ENCODE measurements at regions not wholly inside any gene's neighbourhood (a gene's known extent, or its start where the extent isn't known, plus 50 kb on each side); places are given as distances from the start of the nearest gene placed in this dataset.

DNA sequence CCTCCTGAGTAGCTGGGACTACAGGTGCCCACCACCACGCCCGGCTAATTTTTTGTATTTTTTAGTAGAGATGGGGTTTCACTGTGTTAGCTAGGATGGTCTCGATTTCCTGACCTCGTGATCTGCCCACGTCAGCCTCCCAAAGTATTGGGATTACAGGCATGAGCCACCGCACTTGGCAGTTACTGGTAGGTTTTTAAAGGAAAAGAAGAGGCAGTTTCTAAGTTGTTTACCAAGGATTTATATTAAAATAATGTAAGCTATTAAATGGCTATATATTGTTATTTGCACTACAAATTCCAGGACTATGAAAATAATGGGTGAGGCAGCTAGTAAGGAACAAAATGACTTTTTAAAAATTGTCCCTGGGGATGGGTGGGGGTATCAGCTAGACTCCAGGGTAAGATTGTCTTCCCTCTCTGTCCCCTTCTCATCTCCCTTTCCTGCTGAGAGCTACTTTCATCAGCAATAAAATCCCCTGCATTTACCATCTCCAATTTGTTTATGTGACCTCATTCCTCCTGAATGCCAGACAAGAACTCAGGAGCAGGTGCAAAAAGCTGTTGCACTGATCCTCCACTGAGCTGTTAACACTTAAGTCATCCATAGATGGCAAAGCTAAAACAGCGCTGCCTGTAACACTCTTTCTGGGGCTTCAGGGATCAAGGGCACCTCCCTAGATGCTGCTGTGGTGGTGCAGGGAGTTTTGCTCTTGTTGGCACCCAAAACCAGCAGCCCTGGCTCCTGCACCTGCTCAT is 165.2 kb downstream of the ZPLD1 start:
- no peak for DNase-seq (ENCODE audit: low spot score)

DNA sequence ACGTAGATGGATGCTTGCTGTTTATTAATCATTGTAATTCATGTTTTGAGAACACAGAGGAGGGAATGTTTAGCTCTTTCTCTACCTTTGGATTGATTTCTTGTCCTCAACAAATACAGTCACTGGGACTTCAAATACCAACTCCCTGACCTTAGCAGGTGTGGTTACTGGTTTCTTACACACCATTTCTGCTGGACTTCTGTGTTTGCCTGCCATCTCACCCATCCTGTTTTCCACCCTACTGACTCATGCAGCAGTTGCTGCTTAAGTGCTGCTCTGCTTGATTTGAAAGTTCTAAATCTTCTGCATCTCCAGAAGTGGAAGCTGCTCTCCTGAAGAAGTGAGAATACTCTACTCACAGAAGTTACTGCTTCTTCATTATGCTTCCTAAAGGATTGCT is 170.3 kb downstream of the ZPLD1 start:
- DNase-seq (ENCODE audit: low spot score) = no peak

- no peak for DNase-seq (ENCODE audit: low spot score)
These were observed 174.1 kb downstream of the ZPLD1 start for GRCh38 chr3:102608875-102609274.

- DNase-seq (ENCODE audit: low spot score) = no peak
These were observed 179.3 kb downstream of the ZPLD1 start for GRCh38 chr3:102614021-102614569.

GRCh38 chr3:102614585-102614984 is 179.8 kb downstream of the ZPLD1 start:
- DNase-seq (ENCODE audit: low spot score) = no peak

DNA sequence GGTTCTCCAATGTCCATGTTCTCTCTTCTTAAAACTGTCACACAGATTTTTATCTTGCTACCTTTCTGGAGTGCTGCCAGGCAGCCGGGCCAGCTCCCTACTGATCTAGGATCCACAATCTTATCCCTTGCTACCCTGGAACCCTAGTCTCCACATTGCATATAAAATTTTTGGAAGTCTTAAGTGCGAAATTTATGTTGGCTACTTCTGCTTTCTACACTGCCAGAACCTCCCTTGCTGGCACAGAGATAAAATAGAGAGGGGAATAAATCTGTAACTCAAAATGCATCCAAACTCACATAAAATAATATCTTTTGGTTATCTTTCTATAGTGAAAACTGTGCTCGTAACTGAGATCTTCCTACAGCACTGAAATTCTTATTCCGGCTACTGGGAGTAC is 182.6 kb downstream of the ZPLD1 start:
- DNase-seq (ENCODE audit: low spot score) = no peak

GRCh38 chr3:102619361-102619760 is 184.5 kb downstream of the ZPLD1 start:
- DNase-seq (ENCODE audit: low spot score) = no peak

GRCh38 chr3:102629943-102630342 is 195.1 kb downstream of the ZPLD1 start:
- no peak for DNase-seq (ENCODE audit: low spot score)

GRCh38 chr3:102630531-102630930 is 195.7 kb downstream of the ZPLD1 start:
- DNase-seq (ENCODE audit: low spot score) = no peak

- DNase-seq (ENCODE audit: low spot score) = no peak
These were observed 208.7 kb downstream of the ZPLD1 start for GRCh38 chr3:102643546-102643945.

DNA sequence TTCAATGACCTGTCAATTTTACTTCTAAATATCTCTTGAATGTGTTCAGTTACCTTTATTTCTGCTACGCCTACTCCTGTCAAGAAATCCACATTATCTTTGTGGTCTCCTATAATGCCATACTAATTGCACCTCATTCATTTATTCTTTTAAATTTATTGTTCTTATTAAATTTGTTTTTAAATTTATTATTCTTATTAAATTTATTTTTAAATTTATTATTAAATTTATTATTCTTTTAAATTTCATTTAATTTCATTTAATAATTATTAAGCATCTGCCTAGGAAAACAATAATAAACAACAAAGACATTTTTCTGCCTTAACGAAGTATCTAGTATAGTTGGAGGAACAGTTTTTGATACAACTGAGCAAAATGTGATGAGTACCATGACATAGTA is 211.7 kb downstream of the ZPLD1 start:
- no peak for DNase-seq (ENCODE audit: low spot score)

- no peak for DNase-seq (ENCODE audit: low spot score)
These were observed 225.8 kb downstream of the ZPLD1 start for GRCh38 chr3:102660653-102661052.

- no peak for DNase-seq (ENCODE audit: low spot score)
These were observed 227.1 kb downstream of the ZPLD1 start for GRCh38 chr3:102661707-102662497.

GRCh38 chr3:102662498-102662772 is 227.6 kb downstream of the ZPLD1 start:
- no peak for DNase-seq (ENCODE audit: low spot score)

DNA sequence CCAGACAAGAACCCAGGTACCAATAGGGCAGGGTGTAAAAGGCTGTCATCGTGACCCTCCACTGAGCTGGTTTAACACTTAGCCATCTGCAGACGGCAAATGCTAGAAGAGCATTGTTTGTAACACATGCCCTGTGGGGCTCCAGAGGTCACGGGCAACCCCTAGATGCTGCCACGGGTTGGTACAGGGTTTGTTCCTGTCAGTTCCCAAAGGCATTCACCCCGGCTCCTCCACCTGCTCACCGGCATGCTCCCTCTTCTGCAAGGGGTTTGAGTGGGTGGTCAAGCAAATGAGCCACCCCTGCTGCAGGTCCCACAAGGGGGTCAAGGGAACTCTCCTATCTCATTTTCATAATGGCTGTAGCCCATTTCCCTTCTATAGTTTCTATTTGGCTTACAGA is 229.3 kb downstream of the ZPLD1 start:
- DNase-seq (ENCODE audit: low spot score) = no peak

GRCh38 chr3:102665183-102665582 is 230.4 kb downstream of the ZPLD1 start:
- DNase-seq (ENCODE audit: low spot score) = no peak

GRCh38 chr3:102668247-102668646 is 233.4 kb downstream of the ZPLD1 start:
- no peak for DNase-seq (ENCODE audit: low spot score)

GRCh38 chr3:102670986-102671385 is 236.2 kb downstream of the ZPLD1 start:
- DNase-seq (ENCODE audit: low spot score) = no peak

DNA sequence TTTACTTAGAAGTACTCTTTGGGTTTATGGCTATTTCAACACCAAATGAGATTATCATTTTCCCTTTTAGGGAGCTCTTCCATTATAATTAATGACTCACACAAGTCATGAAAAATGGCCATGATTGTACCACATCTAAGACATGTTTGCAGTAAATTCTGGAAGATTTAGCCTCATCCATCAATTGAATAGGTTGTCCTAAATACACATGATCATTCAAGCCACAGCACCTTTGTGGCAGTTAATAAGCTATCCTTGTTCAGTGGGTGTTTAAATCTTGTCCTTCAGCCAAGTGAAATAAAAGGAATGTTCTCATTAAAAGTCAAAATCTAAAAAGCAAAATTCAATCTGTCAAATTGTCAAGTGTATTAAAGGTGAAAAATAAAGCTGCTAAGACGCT is 237.5 kb downstream of the ZPLD1 start:
- DNase-seq (ENCODE audit: low spot score) = no peak

- peak; percentile 63 for DNase-seq (ENCODE audit: low spot score)
These were observed 238.7 kb downstream of the ZPLD1 start for GRCh38 chr3:102673271-102674115.

DNA sequence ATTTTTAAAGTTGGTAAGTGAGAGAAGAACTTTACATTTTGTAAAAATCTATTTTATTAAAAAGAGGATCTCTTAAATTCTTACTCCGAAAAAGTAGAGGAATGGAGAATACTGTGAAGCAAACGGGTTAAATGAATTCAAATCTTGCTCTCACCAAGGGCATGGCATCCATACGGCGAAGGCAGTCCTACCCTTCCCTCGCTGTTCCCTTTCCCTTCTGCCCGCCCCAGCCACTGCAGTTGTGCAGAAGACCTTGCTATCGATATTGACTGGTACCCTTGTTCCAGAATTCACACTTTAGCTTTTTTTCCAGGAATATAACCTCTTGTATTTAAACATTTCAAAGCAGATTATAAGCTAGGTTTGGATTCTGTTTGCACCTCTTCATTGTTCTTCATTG is 239.5 kb downstream of the ZPLD1 start:
- no peak for DNase-seq (ENCODE audit: low spot score)

DNA sequence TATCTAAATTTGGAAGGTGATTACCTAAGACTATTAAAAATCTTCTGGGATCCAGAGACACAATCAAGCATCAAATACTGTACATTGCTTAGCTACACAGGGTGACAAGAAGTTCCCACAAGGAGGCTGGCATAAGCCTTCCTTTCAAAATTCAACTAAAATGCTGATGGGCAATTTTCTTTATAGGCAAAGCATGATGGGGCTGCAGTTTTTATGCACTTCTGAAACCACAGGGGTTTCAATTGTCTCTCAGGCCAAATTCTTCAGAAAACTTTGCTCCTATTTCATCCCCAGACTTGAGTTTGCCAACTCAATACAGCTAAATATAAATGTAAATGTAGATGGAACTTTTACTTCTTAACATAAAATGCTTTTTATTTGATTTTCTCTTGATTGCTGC is 241.6 kb downstream of the ZPLD1 start:
- no peak for DNase-seq (ENCODE audit: low spot score)

DNA sequence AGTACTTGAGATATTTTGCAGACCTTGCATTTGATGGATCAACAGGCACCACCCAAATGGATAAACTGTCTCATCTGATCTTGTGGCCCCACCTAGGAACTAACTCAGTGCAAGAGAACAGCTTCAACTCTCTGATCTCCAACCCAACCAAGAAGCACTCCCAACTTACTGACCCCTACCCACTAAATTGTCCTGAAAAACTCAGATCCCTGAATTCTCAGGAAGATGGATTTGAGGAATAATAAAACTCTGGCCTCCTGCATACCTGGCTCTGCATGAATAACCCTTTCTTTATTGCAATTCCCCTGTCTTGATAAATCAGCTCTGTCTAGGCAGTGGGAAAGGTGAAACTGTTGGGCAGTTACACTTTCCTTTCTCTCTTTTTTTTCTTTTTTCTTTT is 247.9 kb downstream of the ZPLD1 start:
- DNase-seq (ENCODE audit: low spot score) = no peak

Measured in AG08396 (cell line).